Stimulated activated CD8-positive, alpha-beta memory T cell treated with anti-CD3 and anti-CD28 coated beads, Interleukin-12 subunit alpha, Interleukin-12 subunit beta, amount 100 ng/mL, for 4 hours (primary cell): ENCODE measurements at regions not wholly inside any gene's neighbourhood (a gene's known extent, or its start where the extent isn't known, plus 50 kb on each side); places are given as distances from the start of the nearest gene placed in this dataset.
"Not testable (repeated sequence)": the region's sequence is repeated elsewhere in the genome, so short reads cannot be mapped to it uniquely, and the experiment has no call there.

Experiments
- DNase-seq: peaks from one replicate; pipeline ENCODE4 v3.0.0-alpha.2; 2020; ENCODE audit warnings: low read depth

DNA sequence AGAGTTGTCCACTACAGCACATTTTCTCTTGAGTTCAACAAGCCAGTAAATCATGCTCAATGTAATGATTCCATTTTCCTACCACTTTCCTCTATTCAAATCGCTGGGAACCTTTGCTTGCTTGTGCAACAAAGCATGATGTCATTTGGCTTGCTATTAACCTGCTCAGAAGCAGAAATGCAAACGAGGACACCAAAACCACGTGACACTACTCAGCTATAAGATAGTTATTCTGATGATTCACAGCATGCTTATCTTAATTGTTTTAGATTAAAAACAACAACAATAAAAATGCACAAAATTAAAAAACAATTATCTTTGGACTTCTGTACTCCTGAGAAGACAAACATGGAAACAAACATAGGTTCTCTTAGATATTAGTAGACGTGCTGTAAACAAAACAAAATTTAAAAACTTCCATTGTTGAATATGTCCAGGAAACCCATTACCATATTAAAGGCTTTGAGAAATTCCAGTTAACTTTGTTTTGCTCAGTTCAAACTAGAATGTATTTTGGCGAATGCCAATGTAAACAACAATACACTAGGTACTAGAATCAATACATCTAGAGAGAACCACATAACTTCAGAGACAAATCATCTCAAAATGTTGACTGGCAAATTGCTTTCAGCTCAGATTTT lies 77.5 kb upstream of the KRAS start:
- DNase-seq: no peak

DNA sequence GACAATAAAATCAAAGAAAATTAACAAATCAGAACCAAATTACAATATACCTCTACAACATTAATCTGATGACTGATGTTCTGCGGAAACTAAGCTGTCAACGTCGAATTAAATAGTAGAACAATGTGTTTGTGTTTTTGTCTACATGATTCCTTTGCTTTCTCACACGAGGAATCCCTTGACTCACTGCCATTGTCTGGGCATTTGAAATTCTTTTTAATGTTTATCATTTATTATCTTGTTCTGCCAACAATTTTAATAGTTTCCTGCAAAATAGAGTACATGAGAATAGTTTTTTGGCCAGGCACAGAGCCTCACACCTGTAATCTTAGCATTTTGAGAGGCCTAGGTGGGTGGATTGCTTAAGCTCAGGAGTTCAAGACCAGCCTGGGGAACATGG lies 76.6 kb upstream of the KRAS start:
- no peak for DNase-seq

DNA sequence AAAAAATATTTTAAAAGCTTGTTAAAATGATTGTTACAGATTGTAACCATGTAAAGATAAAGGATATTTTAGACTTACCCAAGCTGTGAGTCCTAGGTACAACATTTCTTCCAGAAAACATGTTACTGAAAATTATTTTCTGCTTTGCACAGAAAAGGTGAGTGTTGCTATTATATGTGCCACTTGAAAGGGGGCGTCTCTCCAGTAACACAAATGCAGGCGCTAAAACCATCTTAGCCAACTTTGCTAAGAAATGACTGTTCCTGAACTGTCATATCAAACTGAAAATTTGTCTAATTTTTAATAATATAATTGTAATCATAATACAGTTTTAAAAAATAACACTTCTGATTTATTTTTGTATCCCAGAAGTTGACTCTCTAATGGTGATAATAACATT lies 75.6 kb upstream of the KRAS start:
- DNase-seq: no peak

DNA sequence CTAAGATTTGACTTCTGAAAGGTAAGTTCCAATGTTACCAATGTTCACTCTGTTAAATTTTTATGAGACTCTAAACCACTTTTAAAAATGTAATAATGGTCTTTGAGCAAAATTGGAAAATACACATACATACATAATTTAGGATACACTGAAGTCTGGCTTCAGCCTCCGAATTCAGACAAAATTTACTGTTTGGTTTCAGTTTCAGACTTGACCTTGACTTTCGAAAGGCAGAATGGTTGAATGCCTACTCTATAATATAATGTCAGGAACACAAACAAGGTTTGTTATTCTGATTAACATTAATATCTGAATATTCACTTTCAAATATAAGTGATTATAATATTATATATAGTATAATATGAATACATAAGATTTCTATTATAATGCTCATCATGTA lies 74.1 kb upstream of the KRAS start:
- DNase-seq: no peak

DNA sequence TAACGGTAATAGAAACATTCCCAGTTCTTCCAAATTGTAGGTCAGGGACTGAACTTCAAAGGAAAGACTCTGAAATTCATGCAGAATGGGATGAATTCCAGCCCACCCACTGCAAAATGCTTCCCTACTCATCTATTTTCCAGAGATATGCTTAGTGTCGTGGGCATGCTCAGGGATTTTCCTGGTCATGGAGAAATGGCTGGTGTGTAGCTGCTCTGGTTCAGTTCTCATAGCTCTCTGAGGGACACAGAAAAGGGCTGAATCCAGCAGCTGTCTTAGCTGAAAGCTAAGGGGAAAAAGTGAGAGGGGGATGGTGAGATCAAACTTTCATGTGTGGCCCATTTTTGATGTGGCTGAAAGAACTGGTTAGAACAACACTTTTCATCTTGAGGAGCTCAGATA lies 72.9 kb upstream of the KRAS start:
- DNase-seq: no peak

DNA sequence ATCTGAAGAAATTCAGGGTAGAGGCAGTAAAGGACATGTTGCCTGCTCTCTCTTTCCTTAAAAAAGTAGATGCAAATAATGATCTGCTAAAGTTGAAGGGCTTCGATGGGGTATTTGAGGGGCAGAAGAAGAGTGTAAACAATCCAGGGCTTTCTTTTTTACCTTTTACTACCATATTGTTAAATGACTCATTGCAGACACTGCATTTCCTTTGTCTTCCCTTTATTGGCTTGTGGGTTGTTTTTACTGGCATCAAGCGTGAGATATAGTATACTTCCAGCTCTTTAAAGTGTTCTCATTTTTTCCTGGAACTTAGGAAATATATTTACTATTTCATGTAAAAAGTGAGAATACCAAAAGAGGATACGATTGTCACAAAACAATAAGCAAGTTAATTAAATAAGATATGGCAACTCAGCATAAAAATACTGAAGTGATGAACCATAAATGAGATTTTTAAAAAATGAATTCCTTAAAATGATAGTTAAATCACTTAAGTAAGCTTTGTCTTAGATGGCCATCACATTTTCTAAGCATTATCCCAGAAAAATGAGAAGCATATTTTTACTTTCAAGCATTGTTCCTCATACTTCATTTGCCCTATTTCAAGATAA lies 72.3 kb upstream of the KRAS start:
- DNase-seq: no peak

- no peak for DNase-seq
Measured at GRCh38 chr12:25322351-25322750, 71.6 kb upstream of the KRAS start.

- DNase-seq: no peak
Measured at GRCh38 chr12:25321772-25322171, 71.0 kb upstream of the KRAS start.

DNA sequence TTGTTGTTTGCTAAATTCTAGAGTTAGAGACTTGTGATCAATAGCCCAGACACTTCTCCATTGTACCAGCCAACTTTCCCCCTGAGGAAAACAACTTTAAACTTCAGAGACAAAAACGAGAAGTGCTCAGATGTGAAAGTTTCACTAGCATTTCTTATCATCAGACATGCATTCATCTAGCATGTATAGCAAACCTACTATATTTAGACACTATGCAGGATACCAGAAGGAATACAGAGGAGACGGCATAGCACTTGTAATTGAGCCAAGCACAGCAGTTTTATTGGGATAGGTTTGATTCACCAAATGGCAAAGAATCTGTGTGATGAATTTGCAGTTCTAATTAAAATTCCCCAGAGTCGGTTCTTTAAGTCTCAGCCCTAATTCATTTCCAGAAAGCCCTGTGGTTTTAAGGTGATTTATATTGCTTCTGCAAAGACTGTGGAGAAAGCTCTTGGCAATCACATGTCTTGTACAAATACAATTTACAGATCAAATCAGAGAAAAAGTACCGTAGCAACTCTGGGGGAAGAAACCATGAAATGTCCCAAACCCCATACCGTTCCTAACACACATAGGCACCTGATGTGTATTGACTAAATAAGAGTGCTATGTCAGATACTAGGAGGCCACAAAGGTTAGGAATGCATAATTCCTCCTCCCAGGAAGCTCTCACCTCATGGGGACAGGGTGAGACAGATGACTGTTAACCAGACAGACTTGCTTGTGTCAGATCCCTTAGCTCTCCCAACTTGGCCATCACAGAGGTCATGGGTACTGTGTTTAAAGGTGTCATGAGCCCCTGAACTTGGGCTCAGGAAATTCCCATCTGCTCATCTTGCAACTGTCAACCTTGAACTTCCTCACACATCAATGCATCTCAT lies 69.6 kb upstream of the KRAS start:
- no peak for DNase-seq

- no peak for DNase-seq
Measured at GRCh38 chr12:25319233-25319984, 68.7 kb upstream of the KRAS start.

DNA sequence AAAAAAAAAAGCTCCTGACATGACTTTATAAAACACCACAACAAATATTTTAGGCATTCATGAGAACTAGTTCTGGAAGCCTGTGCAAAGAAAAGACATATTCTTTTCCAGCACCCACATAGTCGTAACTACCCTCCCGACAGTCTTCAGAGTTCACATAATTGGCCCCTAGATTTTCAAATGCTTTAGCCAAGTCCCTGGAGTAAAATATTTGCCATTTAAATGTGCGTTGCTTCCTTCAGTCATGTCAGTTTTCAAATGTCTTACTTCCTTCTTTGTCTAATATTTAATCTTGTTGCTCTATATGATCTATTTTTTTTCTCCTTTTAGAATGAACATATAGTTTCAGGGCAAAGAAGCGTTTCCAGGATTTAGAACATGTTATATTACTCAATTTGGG lies 66.8 kb upstream of the KRAS start:
- DNase-seq: no peak

GRCh38 chr12:25315388-25315787 lies 64.7 kb upstream of the KRAS start:
- DNase-seq: no peak

GRCh38 chr12:25313266-25313990 lies 62.7 kb upstream of the KRAS start:
- not testable (repeated sequence) for DNase-seq

DNA sequence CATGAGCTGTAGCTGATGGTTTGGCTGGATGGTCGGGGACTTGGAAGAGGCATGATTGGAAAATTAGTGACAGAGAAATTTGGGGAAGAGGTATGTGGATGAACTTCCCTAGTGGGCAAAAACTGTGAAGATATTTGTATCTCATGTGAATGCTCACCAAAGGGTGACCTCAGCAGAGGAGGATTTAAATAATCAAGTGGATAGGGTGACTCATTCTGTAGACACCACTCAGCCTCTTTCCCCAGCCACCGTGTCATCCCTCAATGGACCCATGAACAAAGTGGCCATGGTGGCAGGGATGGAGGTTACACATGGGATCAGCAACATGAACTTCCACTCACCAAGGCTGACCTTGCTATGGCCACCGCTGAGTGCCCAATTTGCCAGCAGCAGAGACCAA lies 60.8 kb upstream of the KRAS start:
- no peak for DNase-seq

DNA sequence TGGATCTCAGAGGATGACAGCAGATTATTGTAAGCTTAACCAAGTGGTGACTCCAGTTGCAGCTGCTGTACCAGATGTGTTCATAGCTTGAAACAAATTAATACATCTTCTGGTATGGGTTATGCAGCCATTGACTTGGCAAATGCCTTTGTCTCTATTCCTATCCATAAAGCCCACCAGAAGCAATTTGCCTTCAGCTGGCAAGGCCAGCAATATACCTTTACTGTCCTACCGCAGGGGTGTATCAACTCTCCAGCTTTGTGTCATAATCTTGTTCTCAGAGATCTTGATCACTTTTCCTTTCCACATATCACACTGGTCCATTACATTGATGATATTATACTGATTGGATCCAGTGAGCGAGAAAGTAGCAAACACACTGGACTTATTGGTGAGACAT lies 59.3 kb upstream of the KRAS start:
- DNase-seq: not testable (repeated sequence)

- no peak for DNase-seq
Measured at GRCh38 chr12:25308756-25309155, 58.0 kb upstream of the KRAS start.

- no peak for DNase-seq
Measured at GRCh38 chr12:25307818-25308217, 57.1 kb upstream of the KRAS start.

- no peak for DNase-seq
Measured at GRCh38 chr12:25301798-25302197, 51.1 kb upstream of the KRAS start.
